Effector CD4-positive, alpha-beta T cell (primary cell): ENCODE measurements at regions not wholly inside any gene's neighbourhood (a gene's known extent, or its start where the extent isn't known, plus 50 kb on each side); places are given as distances from the start of the nearest gene placed in this dataset.

Experiments used
- DNase-seq: peaks from one replicate; pipeline ENCODE4 v3.0.0-alpha.2; 2020

- no peak for DNase-seq
Observed at GRCh38 chr2:8624855-8625398, 56.9 kb upstream of the ID2 start.

- no peak for DNase-seq
Observed at GRCh38 chr2:8625399-8626300, 56.2 kb upstream of the ID2 start.

GRCh38 chr2:8626572-8626971 is 55.3 kb upstream of the ID2 start:
- no peak for DNase-seq

- DNase-seq = no peak
Observed at GRCh38 chr2:8627019-8627691, 54.7 kb upstream of the ID2 start.

- no peak for DNase-seq
Observed at GRCh38 chr2:8627692-8628085, 54.2 kb upstream of the ID2 start.

GRCh38 chr2:8628179-8628865 is 53.5 kb upstream of the ID2 start:
- no peak for DNase-seq

GRCh38 chr2:8628866-8629209 is 53.0 kb upstream of the ID2 start:
- no peak for DNase-seq

- DNase-seq = no peak
Observed at GRCh38 chr2:8629402-8629801, 52.5 kb upstream of the ID2 start.

- no peak for DNase-seq
Observed at GRCh38 chr2:8630676-8631464, 51.0 kb upstream of the ID2 start.

- no peak for DNase-seq
Observed at GRCh38 chr2:8631465-8632005, 50.3 kb upstream of the ID2 start.
